Peyer's patch (tissue), 4 donors: ENCODE measurements at regions not wholly inside any gene's neighbourhood (a gene's known extent, or its start where the extent isn't known, plus 50 kb on each side); places are given as distances from the start of the nearest gene placed in this dataset.

Experiments used
- CTCF ChIP-seq, 6 experiments: fragments of 450-650 bp in 4 of 6; fragments of 200-600 bp in 2 of 6; sonication (generic) in 1 of 6; IDR thresholded peaks; one replicate each; pipeline ENCODE4 v1.5.1; 2017 to 2019; ENCODE audit warnings: antibody characterized with exemption in 6 of 6, mild to moderate bottlenecking in 3 of 6, moderate library complexity in 1 of 6
- POLR2A ChIP-seq, 2 donors: fragments of 450-650 bp; IDR thresholded peaks; one replicate each; pipeline ENCODE4 v1.5.1; 2017; ENCODE audit warnings: antibody characterized with exemption in 2 of 2, mild to moderate bottlenecking in 2 of 2, moderate library complexity in 2 of 2

GRCh38 chr3:28700728-28701127 is 352.1 kb upstream of the AZI2 start:
- no peak for TF ChIP-seq CTCF (IDR thresholded peaks at IDR 0.05)
- TF ChIP-seq POLR2A (IDR thresholded peaks at IDR 0.05) = no peak
